Thyroid gland (tissue), 4 donors: ENCODE measurements at regions not wholly inside any gene's neighbourhood (a gene's known extent, or its start where the extent isn't known, plus 50 kb on each side); places are given as distances from the start of the nearest gene placed in this dataset.

Experiments
- POLR2A ChIP-seq, 2 donors: fragments of 450-650 bp; IDR thresholded peaks; one replicate each; pipeline ENCODE4 v1.6.1; 2017; ENCODE audit warnings: antibody characterized with exemption in 2 of 2, mild to moderate bottlenecking in 2 of 2, moderate library complexity in 1 of 2
- TF ChIP-seq, protein P1 (sequence below), 6 experiments: fragments of 200-600 bp in 3 of 6; fragments of 450-650 bp in 3 of 6; sonication (generic) in 3 of 6; IDR thresholded peaks; one replicate each; pipeline ENCODE4 v1.5.1; 2016 to 2019; ENCODE audit warnings: antibody characterized with exemption in 6 of 6, mild to moderate bottlenecking in 2 of 6, inconsistent platforms in 1 of 6, moderate library complexity in 1 of 6

DNA sequence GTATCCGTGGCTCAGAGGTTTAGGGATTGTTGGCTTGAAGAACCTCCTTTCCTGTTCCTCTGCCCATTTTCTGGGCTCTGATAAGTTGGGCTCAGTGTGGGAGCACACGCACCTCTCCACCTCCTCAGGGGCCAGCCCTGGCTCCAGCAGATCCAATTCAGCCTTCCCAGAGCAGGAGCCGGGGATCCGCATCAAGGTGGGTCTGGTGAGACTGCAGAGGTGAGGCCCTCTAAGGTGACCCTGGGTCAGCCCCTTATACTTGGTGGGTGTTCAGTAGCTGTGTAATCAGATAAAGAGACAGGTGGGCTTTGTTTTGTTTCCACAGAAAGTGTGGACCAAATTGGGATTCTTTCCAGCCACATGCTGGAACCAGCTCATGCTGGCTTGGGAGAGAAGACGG lies 1466.0 kb downstream of the TBC1D22A start:
- TF ChIP-seq, protein P1, sequence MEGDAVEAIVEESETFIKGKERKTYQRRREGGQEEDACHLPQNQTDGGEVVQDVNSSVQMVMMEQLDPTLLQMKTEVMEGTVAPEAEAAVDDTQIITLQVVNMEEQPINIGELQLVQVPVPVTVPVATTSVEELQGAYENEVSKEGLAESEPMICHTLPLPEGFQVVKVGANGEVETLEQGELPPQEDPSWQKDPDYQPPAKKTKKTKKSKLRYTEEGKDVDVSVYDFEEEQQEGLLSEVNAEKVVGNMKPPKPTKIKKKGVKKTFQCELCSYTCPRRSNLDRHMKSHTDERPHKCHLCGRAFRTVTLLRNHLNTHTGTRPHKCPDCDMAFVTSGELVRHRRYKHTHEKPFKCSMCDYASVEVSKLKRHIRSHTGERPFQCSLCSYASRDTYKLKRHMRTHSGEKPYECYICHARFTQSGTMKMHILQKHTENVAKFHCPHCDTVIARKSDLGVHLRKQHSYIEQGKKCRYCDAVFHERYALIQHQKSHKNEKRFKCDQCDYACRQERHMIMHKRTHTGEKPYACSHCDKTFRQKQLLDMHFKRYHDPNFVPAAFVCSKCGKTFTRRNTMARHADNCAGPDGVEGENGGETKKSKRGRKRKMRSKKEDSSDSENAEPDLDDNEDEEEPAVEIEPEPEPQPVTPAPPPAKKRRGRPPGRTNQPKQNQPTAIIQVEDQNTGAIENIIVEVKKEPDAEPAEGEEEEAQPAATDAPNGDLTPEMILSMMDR (IDR thresholded peaks at IDR 0.05) = no peak
- no peak for TF ChIP-seq POLR2A (IDR thresholded peaks at IDR 0.05)
